GM19035 (cell line): ENCODE measurements at regions not wholly inside any gene's neighbourhood (a gene's known extent, or its start where the extent isn't known, plus 50 kb on each side); places are given as distances from the start of the nearest gene placed in this dataset.

Experiments
- ATAC-seq: cut with Tn5 transposase; IDR thresholded peaks from one replicate; pipeline ENCODE4 v1.9.1; 2021; ENCODE audit not compliant: unreplicated experiment

GRCh38 chr9:95627802-95628201 lies 111.0 kb upstream of the PTCH1 start:
- ATAC-seq = no peak

DNA sequence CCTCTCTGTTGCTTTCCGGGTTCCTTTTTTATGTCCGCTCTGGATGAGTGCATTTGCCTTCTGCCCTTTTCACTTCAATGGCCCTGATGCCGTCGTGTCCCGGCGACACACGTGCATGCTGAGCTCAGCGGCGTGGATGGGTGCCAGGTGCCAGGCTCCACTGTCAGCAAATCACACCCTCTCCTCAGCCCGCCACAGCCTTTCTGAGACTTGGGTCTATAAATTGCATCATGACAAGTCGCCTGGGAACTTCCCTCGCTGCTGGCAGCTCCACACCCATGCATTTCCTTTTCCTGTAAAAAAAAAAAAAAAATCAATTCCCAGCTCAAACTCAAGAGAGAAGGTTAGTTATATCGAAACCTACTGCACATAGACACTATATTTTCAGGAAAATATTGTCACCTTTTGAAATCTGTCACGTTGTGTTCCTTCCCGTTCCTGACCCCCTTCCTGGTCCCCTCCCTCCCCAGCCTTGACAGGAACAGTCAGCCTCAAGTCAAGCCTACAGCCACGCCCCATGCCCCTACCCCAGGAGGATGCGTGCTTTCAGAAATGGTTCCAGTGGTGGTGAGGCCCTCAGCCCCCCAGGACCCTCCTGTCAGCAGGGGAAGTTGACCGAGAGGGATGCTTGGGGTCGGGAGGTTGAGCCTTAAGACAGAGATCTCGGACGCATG lies 110.3 kb upstream of the PTCH1 start:
- no peak for ATAC-seq

DNA sequence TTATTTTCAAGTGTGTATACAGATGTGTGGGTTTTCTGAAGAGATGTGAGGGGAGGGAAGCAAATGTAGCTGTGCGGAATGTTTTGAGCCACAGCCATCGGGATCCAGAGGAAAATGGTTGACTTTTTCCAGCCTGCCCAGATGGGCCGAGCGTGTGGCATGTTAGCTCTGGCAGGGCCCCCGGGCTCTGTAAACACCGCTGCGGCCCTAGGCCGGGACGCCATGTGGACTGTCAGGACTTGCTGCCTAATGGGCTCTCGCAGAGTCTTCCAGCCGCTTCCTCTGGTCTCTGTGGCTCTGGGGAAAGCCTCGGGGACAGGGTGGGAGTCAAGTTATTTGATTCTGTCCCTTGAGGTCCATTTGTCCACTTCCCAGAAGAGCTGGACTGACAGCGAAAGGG lies 109.6 kb upstream of the PTCH1 start:
- no peak for ATAC-seq

GRCh38 chr9:95623640-95624039 lies 106.9 kb upstream of the PTCH1 start:
- ATAC-seq = no peak

DNA sequence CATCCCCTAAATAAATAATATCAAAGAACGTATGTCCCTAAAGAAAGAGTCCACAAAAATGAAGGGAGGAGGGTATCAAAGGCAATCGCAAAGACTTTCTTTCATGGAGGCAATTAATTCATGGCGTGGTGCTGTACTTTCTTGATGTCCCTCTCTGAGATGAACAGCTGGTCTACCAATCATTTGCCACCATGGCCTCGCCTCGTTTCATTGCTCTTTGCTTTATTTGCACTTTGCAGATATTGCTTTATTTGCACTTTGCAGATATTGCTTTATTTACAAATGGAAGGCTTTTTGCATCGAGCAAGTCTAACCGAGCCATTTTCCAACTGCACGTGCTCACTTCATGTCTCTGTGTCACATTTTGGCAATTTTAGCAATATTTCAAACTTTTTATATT lies 104.0 kb upstream of the PTCH1 start:
- ATAC-seq = no peak

GRCh38 chr9:95620314-95620713 lies 103.5 kb upstream of the PTCH1 start:
- no peak for ATAC-seq

DNA sequence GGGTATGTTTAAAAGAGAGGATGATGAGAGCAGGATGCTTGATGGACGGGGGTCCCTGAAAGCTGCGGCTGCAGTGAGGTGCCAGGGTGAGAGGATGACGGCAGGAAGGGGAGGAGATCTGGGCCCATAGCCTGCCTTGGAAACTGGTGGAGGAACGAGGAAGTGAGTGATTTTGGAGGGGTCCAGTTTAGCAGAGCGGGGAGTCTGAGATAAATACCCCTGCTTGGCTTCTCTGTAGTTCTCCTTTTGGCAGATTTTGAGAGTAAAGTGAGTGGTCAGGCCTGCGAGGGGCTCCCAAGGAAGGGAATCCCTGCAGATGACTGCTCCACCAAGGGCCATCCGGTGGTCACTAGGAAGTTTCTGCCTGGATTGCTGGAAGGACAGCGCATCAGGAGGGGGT lies 98.5 kb upstream of the PTCH1 start:
- no peak for ATAC-seq

DNA sequence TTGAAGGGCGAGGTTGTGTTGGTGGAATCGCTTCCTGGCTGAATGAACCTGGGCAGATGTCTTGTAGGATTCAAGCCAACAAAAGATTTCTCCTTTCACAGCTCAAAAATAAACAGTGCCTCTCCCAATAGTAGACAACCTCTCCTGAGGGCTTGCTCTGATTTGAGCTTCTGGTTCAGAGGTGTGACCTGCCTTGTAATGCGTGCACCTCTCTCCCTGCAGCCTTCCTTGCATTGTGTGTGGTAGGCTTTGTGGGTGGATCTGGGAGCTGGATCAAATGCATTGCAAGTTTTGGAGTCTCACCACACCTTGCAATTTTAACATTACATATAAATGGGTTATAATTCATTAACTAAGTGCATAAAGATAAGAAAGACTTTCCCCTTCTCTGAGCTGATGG lies 96.9 kb upstream of the PTCH1 start:
- ATAC-seq = no peak

DNA sequence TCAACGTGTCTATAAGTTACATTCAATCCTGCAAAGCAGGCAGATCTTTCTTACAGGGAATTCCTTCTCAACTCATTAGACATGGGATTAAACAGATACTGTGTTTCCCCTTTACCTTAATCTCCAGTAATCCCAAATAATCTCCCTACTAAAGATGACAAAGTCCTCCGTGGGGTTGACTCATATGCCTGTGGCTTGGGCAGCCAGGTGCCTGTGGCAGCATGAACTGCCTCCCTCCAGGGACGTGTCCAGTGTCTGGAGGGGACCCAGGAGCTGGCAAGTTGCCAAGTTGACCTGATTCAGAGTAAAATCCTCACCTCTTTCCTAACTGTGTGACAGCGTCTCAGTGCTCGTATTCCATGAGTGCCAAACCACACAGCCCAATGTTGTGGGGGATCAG lies 94.6 kb upstream of the PTCH1 start:
- ATAC-seq = no peak

GRCh38 chr9:95610006-95610785 lies 93.4 kb upstream of the PTCH1 start:
- no peak for ATAC-seq

GRCh38 chr9:95609426-95609825 lies 92.7 kb upstream of the PTCH1 start:
- no peak for ATAC-seq

DNA sequence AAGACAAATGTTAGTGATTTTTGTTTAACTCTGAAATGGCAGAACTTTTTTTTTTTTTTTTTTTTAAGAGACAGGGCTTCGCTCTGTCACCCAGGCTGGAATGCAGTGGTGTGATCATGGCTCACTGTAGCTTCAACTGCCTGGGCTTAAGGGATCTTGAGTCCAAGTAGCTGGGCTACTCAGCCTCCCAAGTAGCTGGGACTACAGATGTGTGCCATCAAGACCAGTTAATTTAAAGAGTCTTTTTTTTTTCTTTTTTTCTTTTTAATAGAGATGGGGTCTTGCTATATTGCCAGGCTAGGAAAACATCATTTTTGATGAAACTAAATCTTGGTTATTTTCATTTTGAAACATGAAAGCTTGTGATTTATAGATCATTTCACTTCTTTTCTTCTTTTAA lies 91.6 kb upstream of the PTCH1 start:
- no peak for ATAC-seq

DNA sequence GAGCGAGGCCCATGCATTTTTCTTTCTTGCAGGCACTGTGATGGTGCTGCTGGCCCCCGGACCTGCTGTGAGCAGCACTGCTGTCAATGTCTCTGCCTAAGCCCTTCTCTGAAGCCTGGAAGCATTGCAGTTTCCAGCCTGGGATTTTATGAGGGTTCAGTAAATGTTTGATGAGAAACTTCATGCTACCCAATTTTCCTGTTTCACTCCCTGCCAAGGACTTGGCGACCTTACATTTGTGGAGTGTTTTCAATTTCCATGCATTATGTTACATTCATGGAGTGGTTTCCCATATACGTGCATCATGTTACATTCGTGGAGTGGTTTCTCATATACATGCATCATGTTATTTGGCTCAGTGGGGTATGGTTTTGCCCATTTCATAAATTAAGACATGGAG lies 90.7 kb upstream of the PTCH1 start:
- no peak for ATAC-seq

DNA sequence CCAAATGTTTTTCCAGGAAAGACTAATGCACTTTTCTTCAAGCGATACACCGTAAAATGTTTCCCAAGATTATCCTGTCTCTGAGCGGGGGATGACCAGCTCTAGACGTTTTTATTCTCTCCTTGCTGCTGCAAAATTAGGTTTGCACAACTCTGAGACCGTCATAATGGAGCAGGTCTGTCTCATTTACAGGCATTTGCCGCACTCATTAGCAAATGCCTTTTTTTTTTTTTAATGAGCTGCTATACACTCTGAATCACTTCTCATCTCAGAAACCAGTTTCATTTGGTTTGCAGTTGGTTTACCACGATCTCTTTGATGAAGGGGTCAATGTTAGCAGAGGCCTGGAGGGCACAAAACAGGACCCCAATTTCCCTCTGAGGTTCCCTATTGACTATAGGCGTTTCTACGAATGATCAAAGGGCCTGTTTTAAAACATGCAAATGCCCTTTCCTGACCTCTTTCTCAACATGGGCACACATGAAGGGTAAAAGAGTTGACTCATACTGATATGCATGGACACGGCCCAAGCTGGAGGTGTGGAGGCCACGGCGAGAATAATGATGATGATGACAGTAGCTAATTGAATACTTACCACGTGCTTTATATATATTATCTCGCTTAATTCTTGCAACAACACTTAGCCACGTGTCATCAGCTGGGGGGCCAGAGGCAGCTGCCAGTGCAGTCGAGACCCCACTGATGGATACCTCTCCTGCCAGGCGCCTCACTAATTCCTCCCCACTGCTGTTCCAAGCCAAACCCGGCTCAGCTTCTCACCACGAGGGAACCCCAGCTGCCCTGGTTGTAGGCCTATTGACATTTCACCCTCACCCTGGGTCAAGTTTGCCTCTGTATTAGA lies 89.9 kb upstream of the PTCH1 start:
- ATAC-seq = no peak

- ATAC-seq = no peak
These were observed 89.2 kb upstream of the PTCH1 start for GRCh38 chr9:95605816-95606488.

DNA sequence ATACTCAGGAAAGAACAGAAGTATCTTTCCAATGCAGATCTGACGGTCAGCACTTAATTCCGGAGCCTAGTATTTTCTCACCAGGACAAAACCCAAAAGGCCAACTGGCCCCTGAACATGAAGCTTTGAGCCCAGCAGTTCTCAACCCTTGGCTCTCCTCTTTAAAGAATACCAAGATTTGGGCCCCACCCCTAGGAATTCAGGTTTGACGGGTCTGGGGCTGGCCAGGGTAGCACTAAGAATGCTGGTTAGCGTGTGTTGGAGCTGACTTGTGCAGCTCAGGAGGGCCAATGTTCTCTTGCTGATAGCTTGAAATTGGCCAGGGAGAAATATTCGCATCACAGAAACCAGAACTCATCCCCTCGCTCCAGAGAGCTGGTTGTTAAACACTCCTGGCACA lies 88.3 kb upstream of the PTCH1 start:
- no peak for ATAC-seq

GRCh38 chr9:95598236-95598635 lies 81.5 kb upstream of the PTCH1 start:
- no peak for ATAC-seq

GRCh38 chr9:95595721-95596295 lies 79.0 kb upstream of the PTCH1 start:
- ATAC-seq = no peak

DNA sequence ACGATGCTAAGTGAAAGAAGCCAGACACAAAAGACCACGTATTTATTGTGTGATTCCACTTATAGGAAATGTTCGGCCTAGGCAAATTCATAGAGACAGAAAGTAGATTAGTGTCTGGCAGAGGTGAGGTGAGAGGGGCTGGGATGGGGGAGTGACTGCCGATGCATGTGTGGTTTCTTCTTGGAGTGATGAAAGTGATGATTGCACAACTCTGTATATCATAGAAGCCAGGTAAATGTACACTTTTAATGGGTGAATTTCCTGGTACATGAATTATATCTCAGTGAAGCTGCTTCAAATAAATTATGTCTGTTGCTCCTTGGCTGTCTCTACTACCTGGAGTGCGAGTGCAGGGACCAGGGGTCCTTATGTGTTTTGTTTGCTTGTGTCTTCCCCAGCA lies 76.2 kb upstream of the PTCH1 start:
- ATAC-seq = no peak

DNA sequence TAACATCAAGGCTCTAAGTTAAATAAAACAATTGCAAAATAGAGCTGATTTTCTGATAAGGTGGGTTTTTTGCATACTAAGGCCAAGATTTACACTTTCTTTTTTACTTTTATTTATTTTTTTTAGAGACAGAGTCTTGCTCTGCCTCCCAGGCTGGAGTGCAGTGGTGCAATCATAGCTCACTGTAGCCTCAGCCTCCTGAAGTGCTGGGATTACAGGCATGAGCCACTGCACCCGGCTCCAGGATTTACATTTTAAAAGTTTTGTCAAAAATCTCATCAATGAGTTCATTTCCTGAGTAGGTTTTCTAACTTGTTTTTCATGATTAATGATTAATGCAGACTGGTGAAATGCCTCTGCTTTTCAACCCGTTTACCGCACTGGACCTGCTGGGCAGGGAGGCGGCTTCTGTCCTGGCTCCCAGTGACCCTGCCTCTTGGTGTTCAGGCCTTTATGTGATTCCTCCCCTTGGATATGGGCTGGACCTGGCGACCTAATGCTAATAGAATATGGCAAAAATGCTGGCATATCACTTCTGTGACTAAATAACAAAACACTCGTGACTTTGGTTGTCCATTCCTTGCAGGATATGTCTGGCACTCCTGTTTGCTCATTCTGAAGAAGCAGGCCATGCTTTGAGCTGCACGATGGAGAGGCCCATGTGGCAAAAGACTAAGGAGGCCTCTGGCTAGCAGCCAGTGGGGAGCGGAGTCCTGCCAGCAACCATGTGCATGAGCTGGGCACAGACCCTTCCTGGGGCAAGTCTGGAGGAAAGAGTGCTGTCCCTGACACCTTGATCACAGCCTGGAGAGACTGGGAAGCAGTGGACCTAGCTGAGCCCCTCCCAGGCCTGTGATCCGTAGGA lies 72.2 kb upstream of the PTCH1 start:
- ATAC-seq = no peak
